ENCODE measurements at regions not wholly inside any gene's neighbourhood (a gene's known extent, or its start where the extent isn't known, plus 50 kb on each side); places are given as distances from the start of the nearest gene placed in this dataset.

- Histone ChIP-seq H2AFZ (ENCODE audit: low read depth, low read length) (no peak overlapping the region), H3K4me3 (ENCODE audit: low read depth in 1 of 2, low read length in 2 of 2) (no peak overlapping the region), H3K9ac (ENCODE audit: low read depth, low read length) (no peak overlapping the region), H3K36me3 (ENCODE audit: insufficient read depth, low read length) (no peaks in the 10 kb centered on the region), H4K20me1 (ENCODE audit: insufficient read depth, low read length) (no peaks in the 10 kb centered on the region), H3K79me2 (ENCODE audit: insufficient read depth, low read length) (no peaks in the 10 kb centered on the region), H3K27ac (ENCODE audit: low read length) (no peak overlapping the region), H3K9me3 (ENCODE audit: insufficient read depth, low read length, severe bottlenecking) (peaks cover 2% of the 10 kb centered on the region), H3K27me3 (ENCODE audit: insufficient read depth, low read length, poor library complexity) (no peaks in the 10 kb centered on the region), H3K4me2 (ENCODE audit: insufficient read depth, low read length) (no peak overlapping the region), H3K4me1 (ENCODE audit: insufficient read depth, low read length) (no peaks in the 10 kb centered on the region)
- no peak for DNase-seq
- no peak for TF ChIP-seq CTCF (IDR thresholded peaks at IDR 0.05; ENCODE audit: borderline replicate concordance, extremely low read depth, low read length, poor library complexity, severe bottlenecking)
- TF ChIP-seq EZH2 (IDR thresholded peaks at IDR 0.05; ENCODE audit: borderline replicate concordance, low read depth, low read length, severe bottlenecking): no peak
- ATAC-seq (ENCODE audit: insufficient read depth, low read depth): no peak
These were observed 213.5 kb upstream of the TARS1 start for GRCh38 chr5:33227247-33227646.

GRCh38 chr5:33227746-33228145, 213.0 kb upstream of the TARS1 start:
- Histone ChIP-seq H3K27me3 (ENCODE audit: insufficient read depth, low read length, poor library complexity) (no peaks in the 10 kb centered on the region), H3K27ac (ENCODE audit: low read length) (no peak overlapping the region), H3K79me2 (ENCODE audit: insufficient read depth, low read length) (no peaks in the 10 kb centered on the region), H3K36me3 (ENCODE audit: insufficient read depth, low read length) (no peaks in the 10 kb centered on the region), H3K9ac (ENCODE audit: low read depth, low read length) (no peak overlapping the region), H3K9me3 (ENCODE audit: insufficient read depth, low read length, severe bottlenecking) (peaks cover 2% of the 10 kb centered on the region), H3K4me3 (ENCODE audit: low read depth in 1 of 2, low read length in 2 of 2) (no peak overlapping the region), H2AFZ (ENCODE audit: low read depth, low read length) (no peak overlapping the region), H4K20me1 (ENCODE audit: insufficient read depth, low read length) (no peaks in the 10 kb centered on the region), H3K4me1 (ENCODE audit: insufficient read depth, low read length) (no peaks in the 10 kb centered on the region), H3K4me2 (ENCODE audit: insufficient read depth, low read length) (no peak overlapping the region)
- TF ChIP-seq EZH2 (IDR thresholded peaks at IDR 0.05; ENCODE audit: borderline replicate concordance, low read depth, low read length, severe bottlenecking) (no peak), CTCF (IDR thresholded peaks at IDR 0.05; ENCODE audit: borderline replicate concordance, extremely low read depth, low read length, poor library complexity, severe bottlenecking) (no peak)
- no peak for DNase-seq
- no peak for ATAC-seq (ENCODE audit: insufficient read depth, low read depth)

- DNase-seq (no peak), ATAC-seq (ENCODE audit: insufficient read depth, low read depth) (no peak)
- Histone ChIP-seq H4K20me1 (ENCODE audit: insufficient read depth, low read length) (no peaks in the 10 kb centered on the region), H3K27ac (ENCODE audit: low read length) (no peak overlapping the region), H3K27me3 (ENCODE audit: insufficient read depth, low read length, poor library complexity) (no peaks in the 10 kb centered on the region), H3K9ac (ENCODE audit: low read depth, low read length) (no peak overlapping the region), H3K4me2 (ENCODE audit: insufficient read depth, low read length) (no peak overlapping the region), H3K79me2 (ENCODE audit: insufficient read depth, low read length) (no peaks in the 10 kb centered on the region), H3K4me1 (ENCODE audit: insufficient read depth, low read length) (no peaks in the 10 kb centered on the region), H3K36me3 (ENCODE audit: insufficient read depth, low read length) (no peaks in the 10 kb centered on the region), H3K4me3 (ENCODE audit: low read depth in 1 of 2, low read length in 2 of 2) (no peak overlapping the region), H3K9me3 (ENCODE audit: insufficient read depth, low read length, severe bottlenecking) (peaks cover 2% of the 10 kb centered on the region), H2AFZ (ENCODE audit: low read depth, low read length) (no peak overlapping the region)
- TF ChIP-seq CTCF (IDR thresholded peaks at IDR 0.05; ENCODE audit: borderline replicate concordance, extremely low read depth, low read length, poor library complexity, severe bottlenecking) (no peak), EZH2 (IDR thresholded peaks at IDR 0.05; ENCODE audit: borderline replicate concordance, low read depth, low read length, severe bottlenecking) (no peak)
These were observed 212.6 kb upstream of the TARS1 start for GRCh38 chr5:33228149-33228548.

- peaks cover 2% of the 10 kb centered on the region for H3K9me3 ChIP-seq (ENCODE audit: insufficient read depth, low read length, severe bottlenecking)
- H3K36me3 ChIP-seq (ENCODE audit: insufficient read depth, low read length): no peaks in the 10 kb centered on the region
- H3K9ac ChIP-seq (ENCODE audit: low read depth, low read length): no peak overlapping the region
- no peak overlapping the region for H2AFZ ChIP-seq (ENCODE audit: low read depth, low read length)
- no peaks in the 10 kb centered on the region for H3K79me2 ChIP-seq (ENCODE audit: insufficient read depth, low read length)
- no peaks in the 10 kb centered on the region for H3K27me3 ChIP-seq (ENCODE audit: insufficient read depth, low read length, poor library complexity)
- no peaks in the 10 kb centered on the region for H3K4me1 ChIP-seq (ENCODE audit: insufficient read depth, low read length)
- no peak overlapping the region for H3K4me2 ChIP-seq (ENCODE audit: insufficient read depth, low read length)
- H4K20me1 ChIP-seq (ENCODE audit: insufficient read depth, low read length): no peaks in the 10 kb centered on the region
- ATAC-seq (ENCODE audit: insufficient read depth, low read depth) (no peak), DNase-seq (no peak)
- H3K27ac ChIP-seq (ENCODE audit: low read length): no peak overlapping the region
- no peak overlapping the region for H3K4me3 ChIP-seq (ENCODE audit: low read depth in 1 of 2, low read length in 2 of 2)
- TF ChIP-seq CTCF (IDR thresholded peaks at IDR 0.05; ENCODE audit: borderline replicate concordance, extremely low read depth, low read length, poor library complexity, severe bottlenecking) (no peak), EZH2 (IDR thresholded peaks at IDR 0.05; ENCODE audit: borderline replicate concordance, low read depth, low read length, severe bottlenecking) (no peak)
These were observed 211.5 kb upstream of the TARS1 start for GRCh38 chr5:33229216-33229615.
